Liver (tissue), 8 donors: ENCODE measurements at regions not wholly inside any gene's neighbourhood (a gene's known extent, or its start where the extent isn't known, plus 50 kb on each side); places are given as distances from the start of the nearest gene placed in this dataset.

ENCODE experiments used
- DNase-seq: peaks from one replicate; pipeline ENCODE4 v3.0.0-alpha.2; 2017; ENCODE audit warnings: low spot score
- H3K27ac ChIP-seq, 2 donors: one replicate each; pipeline ENCODE4 v1.7.0; 2013; ENCODE audit warnings: inconsistent platforms in 2 of 2, low read length in 2 of 2, control low read depth in 1 of 2, low read depth in 1 of 2, mild to moderate bottlenecking in 1 of 2
- H3K27me3 ChIP-seq, 4 donors: one replicate each; pipeline versions ENCODE4 v1.6.1 to v1.7.0; 2013; ENCODE audit warnings: low read length in 3 of 4, inconsistent platforms in 1 of 4, mild to moderate bottlenecking in 1 of 4, moderate library complexity in 1 of 4; ENCODE audit not compliant: control insufficient read depth in 4 of 4, insufficient read depth in 4 of 4
- H3K36me3 ChIP-seq, 4 donors: one replicate each; pipeline versions ENCODE4 v1.6.1 to v1.7.0; 2013; ENCODE audit warnings: low read length in 3 of 4, mild to moderate bottlenecking in 3 of 4, low read depth in 1 of 4, moderate library complexity in 1 of 4; ENCODE audit not compliant: control insufficient read depth in 4 of 4, insufficient read depth in 3 of 4
- H3K4me1 ChIP-seq, 4 donors: one replicate each; pipeline versions ENCODE4 v1.6.1 to v1.7.0; 2013; ENCODE audit warnings: low read length in 3 of 4, mild to moderate bottlenecking in 3 of 4, moderate library complexity in 1 of 4; ENCODE audit not compliant: control insufficient read depth in 4 of 4, insufficient read depth in 4 of 4
- H3K4me3 ChIP-seq, 3 donors: one replicate each; pipeline versions ENCODE4 v1.6.1 to v1.7.0; 2013; ENCODE audit warnings: low read length in 3 of 3, control low read depth in 1 of 3, low read depth in 1 of 3, mild to moderate bottlenecking in 1 of 3
- H3K9ac ChIP-seq, 2 donors: one replicate each; pipeline ENCODE4 v1.7.0; 2013; ENCODE audit warnings: low read length in 2 of 2, mild to moderate bottlenecking in 2 of 2, moderate library complexity in 2 of 2, control low read depth in 1 of 2, low read depth in 1 of 2
- H3K9me3 ChIP-seq, 4 donors: one replicate each; pipeline versions ENCODE4 v1.6.1 to v1.7.0; 2013; ENCODE audit warnings: low read length in 3 of 4; ENCODE audit not compliant: control insufficient read depth in 4 of 4
- ATF3 ChIP-seq: IDR thresholded peaks from 2 replicates; pipeline ENCODE4 v1.6.1; 2016; ENCODE audit warnings: antibody characterized with exemption
- EGR1 ChIP-seq, 2 donors: IDR thresholded peaks; 2 replicates each; pipeline ENCODE4 v1.6.1; 2016 to 2018; ENCODE audit warnings: antibody characterized with exemption in 2 of 2, low read depth in 2 of 2
- FOXA1 ChIP-seq: IDR thresholded peaks from 2 replicates; pipeline ENCODE4 v1.6.1; 2016; ENCODE audit warnings: antibody characterized with exemption
- FOXA2 ChIP-seq: IDR thresholded peaks from 2 replicates; pipeline ENCODE4 v1.6.1; 2016; ENCODE audit warnings: antibody characterized with exemption
- HNF4A ChIP-seq, 2 donors: conservative IDR thresholded peaks; 2 replicates each; pipeline ENCODE4 v1.6.1; 2016; ENCODE audit warnings: antibody characterized with exemption in 2 of 2, mild to moderate bottlenecking in 2 of 2
- RAD21 ChIP-seq, 2 donors: IDR thresholded peaks; 2 replicates each; pipeline ENCODE4 v1.6.1; 2016; ENCODE audit warnings: antibody characterized with exemption in 2 of 2, mild to moderate bottlenecking in 2 of 2
- RXRA ChIP-seq, 2 donors: IDR thresholded peaks; 2 replicates each; pipeline ENCODE4 v1.6.1; 2017 to 2018; ENCODE audit warnings: antibody characterized with exemption in 2 of 2, mild to moderate bottlenecking in 1 of 2
- SP1 ChIP-seq: IDR thresholded peaks from 2 replicates; pipeline ENCODE4 v1.6.1; 2018; ENCODE audit warnings: antibody characterized with exemption, mild to moderate bottlenecking
- TAF1 ChIP-seq: conservative IDR thresholded peaks from 2 replicates; pipeline ENCODE4 v1.6.1; 2016; ENCODE audit warnings: antibody characterized with exemption, mild to moderate bottlenecking
- YY1 ChIP-seq: IDR thresholded peaks from 2 replicates; pipeline ENCODE4 v1.6.1; 2016; ENCODE audit warnings: antibody characterized with exemption, mild to moderate bottlenecking
- WGBS: extraction: QIAGEN DNeasy Blood & Tissue Kit; methylation state at CpG from one replicate; pipeline ENCODE4 v1.1.7; 2013; 5-methylcytosine and 5-hydroxymethylcytosine counted together
- TF ChIP-seq, protein P1 (sequence below): fragments of 150-350 bp; IDR thresholded peaks from 2 replicates; pipeline ENCODE4 v1.5.1; 2017; ENCODE audit warnings: improper control_type of control experiment, low read depth, low read length; ENCODE audit not compliant: missing input control
- TF ChIP-seq, protein P2 (sequence below): IDR thresholded peaks from 2 replicates; pipeline ENCODE4 v1.6.1; 2016; ENCODE audit warnings: antibody characterized with exemption
- TF ChIP-seq, protein P3 (sequence below): IDR thresholded peaks from 2 replicates; pipeline ENCODE4 v1.6.1; 2016; ENCODE audit warnings: antibody characterized with exemption
- TF ChIP-seq, protein P4 (sequence below): IDR thresholded peaks from 2 replicates; pipeline ENCODE4 v1.6.1; 2016; ENCODE audit warnings: antibody characterized with exemption, mild to moderate bottlenecking
- donor health status: healthy.
- donor health status: healthy.
- donor health status: healthy.
- donor health status: healthy.
- donor health status: healthy.

DNA sequence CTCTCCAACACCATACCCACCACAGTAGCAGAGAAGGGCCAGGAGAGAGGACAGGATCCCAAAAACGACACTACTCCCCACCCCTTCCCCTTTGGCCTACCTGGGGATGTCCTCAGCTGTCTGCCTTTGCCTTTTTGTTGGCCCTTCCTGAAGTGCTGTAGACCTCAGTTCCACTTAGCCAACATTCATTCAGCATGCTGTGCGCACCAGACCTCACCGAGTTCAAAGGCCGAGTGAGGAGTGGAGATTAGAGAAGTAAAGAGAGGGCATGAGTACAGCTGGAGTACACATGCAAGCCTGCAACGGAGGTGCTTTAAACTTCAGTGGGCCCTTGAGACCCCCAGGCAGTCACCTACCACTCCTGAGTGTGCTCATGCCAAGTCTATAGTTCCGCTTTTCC lies 99.0 kb downstream of the TEX26 start (continued):
- TF ChIP-seq, protein P1, sequence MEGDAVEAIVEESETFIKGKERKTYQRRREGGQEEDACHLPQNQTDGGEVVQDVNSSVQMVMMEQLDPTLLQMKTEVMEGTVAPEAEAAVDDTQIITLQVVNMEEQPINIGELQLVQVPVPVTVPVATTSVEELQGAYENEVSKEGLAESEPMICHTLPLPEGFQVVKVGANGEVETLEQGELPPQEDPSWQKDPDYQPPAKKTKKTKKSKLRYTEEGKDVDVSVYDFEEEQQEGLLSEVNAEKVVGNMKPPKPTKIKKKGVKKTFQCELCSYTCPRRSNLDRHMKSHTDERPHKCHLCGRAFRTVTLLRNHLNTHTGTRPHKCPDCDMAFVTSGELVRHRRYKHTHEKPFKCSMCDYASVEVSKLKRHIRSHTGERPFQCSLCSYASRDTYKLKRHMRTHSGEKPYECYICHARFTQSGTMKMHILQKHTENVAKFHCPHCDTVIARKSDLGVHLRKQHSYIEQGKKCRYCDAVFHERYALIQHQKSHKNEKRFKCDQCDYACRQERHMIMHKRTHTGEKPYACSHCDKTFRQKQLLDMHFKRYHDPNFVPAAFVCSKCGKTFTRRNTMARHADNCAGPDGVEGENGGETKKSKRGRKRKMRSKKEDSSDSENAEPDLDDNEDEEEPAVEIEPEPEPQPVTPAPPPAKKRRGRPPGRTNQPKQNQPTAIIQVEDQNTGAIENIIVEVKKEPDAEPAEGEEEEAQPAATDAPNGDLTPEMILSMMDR: no peak
- TF ChIP-seq EGR1 (IDR thresholded peaks at IDR 0.05; ENCODE audit: low read depth in 2 of 2) (no peak), YY1 (no peak), RAD21 (IDR thresholded peaks at IDR 0.05) (no peak)
- TF ChIP-seq, protein P2, sequence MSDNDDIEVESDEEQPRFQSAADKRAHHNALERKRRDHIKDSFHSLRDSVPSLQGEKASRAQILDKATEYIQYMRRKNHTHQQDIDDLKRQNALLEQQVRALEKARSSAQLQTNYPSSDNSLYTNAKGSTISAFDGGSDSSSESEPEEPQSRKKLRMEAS: no peak

- Histone ChIP-seq H3K36me3 (no peaks in the 10 kb centered on the region), H3K9ac (no peak overlapping the region), H3K27ac (no peak overlapping the region), H3K4me1 (no peaks in the 10 kb centered on the region), H3K4me3 (no peak overlapping the region), H3K27me3 (no peaks in the 10 kb centered on the region), H3K9me3 (no peaks in the 10 kb centered on the region)
- 87% methylated on average over 8 of the region's 8 CpGs for WGBS
- no peak for TF ChIP-seq SP1
- no peak for TF ChIP-seq YY1
- TF ChIP-seq RAD21 (IDR thresholded peaks at IDR 0.05): no peak
- no peak for DNase-seq
These were observed 96.6 kb downstream of the TEX26 start for GRCh38 chr13:31029102-31029501.

- 73% methylated on average over 4 of the region's 4 CpGs for WGBS
- no peaks in the 10 kb centered on the region for H3K36me3 ChIP-seq
- H3K27me3 ChIP-seq: peaks cover 0 to 4% (median 0%) of the 10 kb centered on the region in 4 donors
- no peak for DNase-seq
- H3K27ac ChIP-seq: no peak overlapping the region
- H3K9me3 ChIP-seq: no peaks in the 10 kb centered on the region
- no peak overlapping the region for H3K4me3 ChIP-seq
- no peak overlapping the region for H3K9ac ChIP-seq
- no peaks in the 10 kb centered on the region for H3K4me1 ChIP-seq
- TF ChIP-seq FOXA1 (no peak), YY1 (no peak), ATF3 (no peak), RXRA (IDR thresholded peaks at IDR 0.05) (no peak), HNF4A (conservative IDR thresholded peaks at IDR 0.05) (no peak), FOXA2 (no peak), TAF1 (no peak)
- TF ChIP-seq, protein P2: no peak
- TF ChIP-seq, protein P3, sequence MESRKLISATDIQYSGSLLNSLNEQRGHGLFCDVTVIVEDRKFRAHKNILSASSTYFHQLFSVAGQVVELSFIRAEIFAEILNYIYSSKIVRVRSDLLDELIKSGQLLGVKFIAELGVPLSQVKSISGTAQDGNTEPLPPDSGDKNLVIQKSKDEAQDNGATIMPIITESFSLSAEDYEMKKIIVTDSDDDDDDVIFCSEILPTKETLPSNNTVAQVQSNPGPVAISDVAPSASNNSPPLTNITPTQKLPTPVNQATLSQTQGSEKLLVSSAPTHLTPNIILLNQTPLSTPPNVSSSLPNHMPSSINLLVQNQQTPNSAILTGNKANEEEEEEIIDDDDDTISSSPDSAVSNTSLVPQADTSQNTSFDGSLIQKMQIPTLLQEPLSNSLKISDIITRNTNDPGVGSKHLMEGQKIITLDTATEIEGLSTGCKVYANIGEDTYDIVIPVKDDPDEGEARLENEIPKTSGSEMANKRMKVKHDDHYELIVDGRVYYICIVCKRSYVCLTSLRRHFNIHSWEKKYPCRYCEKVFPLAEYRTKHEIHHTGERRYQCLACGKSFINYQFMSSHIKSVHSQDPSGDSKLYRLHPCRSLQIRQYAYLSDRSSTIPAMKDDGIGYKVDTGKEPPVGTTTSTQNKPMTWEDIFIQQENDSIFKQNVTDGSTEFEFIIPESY: no peak
- TF ChIP-seq, protein P4, sequence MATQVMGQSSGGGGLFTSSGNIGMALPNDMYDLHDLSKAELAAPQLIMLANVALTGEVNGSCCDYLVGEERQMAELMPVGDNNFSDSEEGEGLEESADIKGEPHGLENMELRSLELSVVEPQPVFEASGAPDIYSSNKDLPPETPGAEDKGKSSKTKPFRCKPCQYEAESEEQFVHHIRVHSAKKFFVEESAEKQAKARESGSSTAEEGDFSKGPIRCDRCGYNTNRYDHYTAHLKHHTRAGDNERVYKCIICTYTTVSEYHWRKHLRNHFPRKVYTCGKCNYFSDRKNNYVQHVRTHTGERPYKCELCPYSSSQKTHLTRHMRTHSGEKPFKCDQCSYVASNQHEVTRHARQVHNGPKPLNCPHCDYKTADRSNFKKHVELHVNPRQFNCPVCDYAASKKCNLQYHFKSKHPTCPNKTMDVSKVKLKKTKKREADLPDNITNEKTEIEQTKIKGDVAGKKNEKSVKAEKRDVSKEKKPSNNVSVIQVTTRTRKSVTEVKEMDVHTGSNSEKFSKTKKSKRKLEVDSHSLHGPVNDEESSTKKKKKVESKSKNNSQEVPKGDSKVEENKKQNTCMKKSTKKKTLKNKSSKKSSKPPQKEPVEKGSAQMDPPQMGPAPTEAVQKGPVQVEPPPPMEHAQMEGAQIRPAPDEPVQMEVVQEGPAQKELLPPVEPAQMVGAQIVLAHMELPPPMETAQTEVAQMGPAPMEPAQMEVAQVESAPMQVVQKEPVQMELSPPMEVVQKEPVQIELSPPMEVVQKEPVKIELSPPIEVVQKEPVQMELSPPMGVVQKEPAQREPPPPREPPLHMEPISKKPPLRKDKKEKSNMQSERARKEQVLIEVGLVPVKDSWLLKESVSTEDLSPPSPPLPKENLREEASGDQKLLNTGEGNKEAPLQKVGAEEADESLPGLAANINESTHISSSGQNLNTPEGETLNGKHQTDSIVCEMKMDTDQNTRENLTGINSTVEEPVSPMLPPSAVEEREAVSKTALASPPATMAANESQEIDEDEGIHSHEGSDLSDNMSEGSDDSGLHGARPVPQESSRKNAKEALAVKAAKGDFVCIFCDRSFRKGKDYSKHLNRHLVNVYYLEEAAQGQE: no peak
These were observed 94.7 kb downstream of the TEX26 start for GRCh38 chr13:31027136-31027535.
